SK-N-SH (cell line): ENCODE measurements at regions not wholly inside any gene's neighbourhood (a gene's known extent, or its start where the extent isn't known, plus 50 kb on each side); places are given as distances from the start of the nearest gene placed in this dataset.

Experiments
- CTCF ChIA-PET: fragments of 300-600, 350-600 bp; formaldehyde crosslinking; extraction: SDS; loops from one replicate; lab custom pipeline; 2021; lab: Yijun Ruan, JAX
- POLR2A ChIA-PET: fragments of 350-600 bp; sonication (Branson Sonifier 250); formaldehyde crosslinking; extraction: SDS; loops from one replicate; lab custom pipeline; 2020; ENCODE audit warnings: antibody characterized with exemption, inconsistent platforms; lab: Yijun Ruan, JAX
- DNase-seq: peaks from one replicate; pipeline ENCODE4 v3.0.0; 2012
- H2AFZ ChIP-seq: fragments of 200-600 bp; sonication (generic); 2 replicates; pipeline ENCODE4 v1.8.1; 2016; ENCODE audit warnings: antibody characterized with exemption, mild to moderate bottlenecking, low read depth
- H3F3A ChIP-seq: fragments of 200-600 bp; sonication (generic); replicated peaks from 2 replicates; pipeline ENCODE3; 2016; ENCODE audit warnings: antibody characterized with exemption, mild to moderate bottlenecking; ENCODE audit not compliant: insufficient read depth
- H3K27ac ChIP-seq, 2 experiments: fragments of 200-500 bp in 1 of 2; fragments of 200-600 bp in 1 of 2; sonication (Bioruptor generic) in 1 of 2; sonication (generic), shearing (Covaris generic) in 1 of 2; 2 replicates each; pipeline versions ENCODE4 v1.5.1 to v1.6.1; 2014 to 2016; ENCODE audit warnings: low read depth in 2 of 2, inconsistent platforms in 1 of 2, low read length in 1 of 2, mild to moderate bottlenecking in 1 of 2, mixed read lengths in 1 of 2
- H3K27me3 ChIP-seq: fragments of 200-600 bp; sonication (generic), shearing (Covaris generic); 2 replicates; pipeline ENCODE4 v1.6.1; 2016; ENCODE audit warnings: mixed run types; ENCODE audit not compliant: insufficient read depth
- H3K36me3 ChIP-seq, 2 experiments: fragments of 200-500 bp in 1 of 2; fragments of 200-600 bp in 1 of 2; sonication (Bioruptor generic) in 1 of 2; sonication (generic) in 1 of 2; replicated peaks in 1 of 2; 2 replicates each; pipeline versions ENCODE3 to v1.5.1; 2014 to 2016; ENCODE audit warnings: low read length in 1 of 2, mild to moderate bottlenecking in 1 of 2; ENCODE audit not compliant: insufficient read depth in 2 of 2, control insufficient read depth in 1 of 2
- H3K4me1 ChIP-seq, 2 experiments: fragments of 200-500 bp in 1 of 2; fragments of 200-600 bp in 1 of 2; sonication (Bioruptor generic) in 1 of 2; sonication (generic), shearing (Covaris generic) in 1 of 2; 2 replicates each; pipeline versions ENCODE4 v1.5.1 to v1.6.1; 2014 to 2016; ENCODE audit warnings: low read depth in 1 of 2, low read length in 1 of 2, mixed run types in 1 of 2; ENCODE audit not compliant: insufficient read depth in 2 of 2, control insufficient read depth in 1 of 2
- H3K4me2 ChIP-seq: fragments of 200-600 bp; sonication (generic), shearing (Covaris generic); 2 replicates; pipeline ENCODE4 v1.6.1; 2017; ENCODE audit warnings: mixed run types
- H3K4me3 ChIP-seq, 2 experiments: fragments of 200-500 bp in 1 of 2; fragments of 200-600 bp in 1 of 2; sonication (Bioruptor generic) in 1 of 2; sonication (generic), shearing (Covaris generic) in 1 of 2; 2 replicates each; pipeline versions ENCODE4 v1.5.1 to v1.8.1; 2014 to 2016; ENCODE audit warnings: low read depth in 2 of 2, inconsistent platforms in 1 of 2, low read length in 1 of 2, mild to moderate bottlenecking in 1 of 2, mixed read lengths in 1 of 2, moderate library complexity in 1 of 2
- H3K79me2 ChIP-seq: fragments of 200-600 bp; sonication (generic); 2 replicates; pipeline ENCODE4 v1.8.1; 2017; ENCODE audit warnings: mild to moderate bottlenecking; ENCODE audit not compliant: insufficient read depth
- H3K9ac ChIP-seq: fragments of 200-600 bp; sonication (generic); 2 replicates; pipeline ENCODE4 v1.6.1; 2017; ENCODE audit warnings: mixed run types
- H3K9me2 ChIP-seq: fragments of 200-600 bp; sonication (generic); 2 replicates; pipeline ENCODE4 v1.6.1; 2017; ENCODE audit warnings: mixed run types
- H3K9me3 ChIP-seq: fragments of 200-600 bp; sonication (generic); 2 replicates; pipeline ENCODE4 v1.6.1; 2017; ENCODE audit warnings: mixed run types, mild to moderate bottlenecking, moderate library complexity
- H4K20me1 ChIP-seq: fragments of 200-600 bp; sonication (generic); 2 replicates; pipeline ENCODE4 v1.6.1; 2017; ENCODE audit warnings: mild to moderate bottlenecking, mixed run types; ENCODE audit not compliant: insufficient read depth
- EZH2phosphoT487 ChIP-seq: fragments of 200-600 bp; sonication (generic); IDR thresholded peaks from 2 replicates; pipeline ENCODE4 v1.6.1; 2017; ENCODE audit warnings: low read depth, mixed run types, mild to moderate bottlenecking, antibody characterized with exemption, moderate library complexity, borderline replicate concordance
- FOXJ3 ChIP-seq: sonication (generic); formaldehyde crosslinking; IDR thresholded peaks from 2 replicates; pipeline ENCODE4 v1.5.1; 2020; ENCODE audit warnings: mild to moderate bottlenecking, missing genetic modification reagents
- FOXM1 ChIP-seq: IDR thresholded peaks from 2 replicates; pipeline ENCODE4 v1.4.0; 2012; ENCODE audit warnings: low read depth, mild to moderate bottlenecking
- RCOR1 ChIP-seq: fragments of 150-350 bp; IDR thresholded peaks from 2 replicates; pipeline ENCODE4 v1.6.1; 2017; ENCODE audit warnings: antibody characterized with exemption, low read length
- RFX5 ChIP-seq: IDR thresholded peaks from 2 replicates; pipeline ENCODE4 v1.6.1; 2012; ENCODE audit warnings: mild to moderate bottlenecking, improper control_type of control experiment, low read length
- WGBS: methylation state at CpG from one replicate; pipeline ENCODE4 v1.1.6; 2017; ENCODE audit warnings: low lambda C conversion rate; 5-methylcytosine and 5-hydroxymethylcytosine counted together
- small RNA-seq, 7 experiments: library from RNA; depleted of rRNA; stranded (forward); fragments of <200 nt; gene quantifications; one replicate each; pipeline ENCODE3, GENCODE V24; 2012
- TF ChIP-seq, protein P1 (sequence below): fragments of 150-350 bp; IDR thresholded peaks from 2 replicates; pipeline ENCODE4 v1.6.1; 2017; ENCODE audit warnings: antibody characterized with exemption, low read length, low read depth, borderline replicate concordance
- TF ChIP-seq, protein P2 (sequence below): IDR thresholded peaks from 2 replicates; pipeline ENCODE4 v1.4.0; 2012; ENCODE audit warnings: low read depth, borderline replicate concordance

DNA sequence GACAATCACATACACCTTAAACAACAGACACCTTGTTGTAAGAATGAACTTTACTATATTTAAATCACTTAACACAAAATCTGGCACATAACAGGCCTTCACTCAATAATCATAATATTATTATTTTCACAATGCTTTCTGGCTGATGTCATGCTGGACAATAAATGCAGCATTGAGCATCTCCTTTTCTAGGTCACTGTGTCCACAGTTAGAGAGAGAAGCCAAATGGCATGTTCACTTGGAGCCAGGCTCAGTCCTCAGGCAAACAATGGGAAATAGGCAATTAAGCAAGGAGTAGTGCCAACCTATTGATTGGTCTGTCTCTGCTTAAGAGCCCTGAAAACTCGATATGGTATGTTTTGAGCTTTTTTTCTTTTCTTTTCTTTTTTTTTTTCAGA lies 50.6 kb upstream of the KLF4 start:
- Histone ChIP-seq H2AFZ (no peak overlapping the region), H3K4me3 (no peak overlapping the region), H3K27me3 (no peaks in the 10 kb centered on the region; the same call in 1 of the 2 replicates), H3K4me2 (no peak overlapping the region)
- WGBS, result 5% methylated on average over 1 of the region's 1 CpG
- no peak for DNase-seq
- no peak for TF ChIP-seq RCOR1
- TF ChIP-seq, protein P1, sequence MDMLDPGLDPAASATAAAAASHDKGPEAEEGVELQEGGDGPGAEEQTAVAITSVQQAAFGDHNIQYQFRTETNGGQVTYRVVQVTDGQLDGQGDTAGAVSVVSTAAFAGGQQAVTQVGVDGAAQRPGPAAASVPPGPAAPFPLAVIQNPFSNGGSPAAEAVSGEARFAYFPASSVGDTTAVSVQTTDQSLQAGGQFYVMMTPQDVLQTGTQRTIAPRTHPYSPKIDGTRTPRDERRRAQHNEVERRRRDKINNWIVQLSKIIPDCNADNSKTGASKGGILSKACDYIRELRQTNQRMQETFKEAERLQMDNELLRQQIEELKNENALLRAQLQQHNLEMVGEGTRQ, result no peak
- TF ChIP-seq FOXM1, result no peak
- TF ChIP-seq, all 33 proteins: peak for 0
- CTCF ChIA-PET, result no interaction called here
- POLR2A ChIA-PET, result no interaction called here
- Histone ChIP-seq H3K36me3 (no peaks in the 10 kb centered on the region), H3K9ac (no peak overlapping the region), H3K79me2 (no peaks in the 10 kb centered on the region), H4K20me1 (no peaks in the 10 kb centered on the region), H3K9me3 (no peaks in the 10 kb centered on the region), H3K27ac (no peak overlapping the region), H3K9me2 (no peaks in the 10 kb centered on the region), H3K4me1 (no peaks in the 10 kb centered on the region), H3F3A (no peaks in the 10 kb centered on the region)

DNA sequence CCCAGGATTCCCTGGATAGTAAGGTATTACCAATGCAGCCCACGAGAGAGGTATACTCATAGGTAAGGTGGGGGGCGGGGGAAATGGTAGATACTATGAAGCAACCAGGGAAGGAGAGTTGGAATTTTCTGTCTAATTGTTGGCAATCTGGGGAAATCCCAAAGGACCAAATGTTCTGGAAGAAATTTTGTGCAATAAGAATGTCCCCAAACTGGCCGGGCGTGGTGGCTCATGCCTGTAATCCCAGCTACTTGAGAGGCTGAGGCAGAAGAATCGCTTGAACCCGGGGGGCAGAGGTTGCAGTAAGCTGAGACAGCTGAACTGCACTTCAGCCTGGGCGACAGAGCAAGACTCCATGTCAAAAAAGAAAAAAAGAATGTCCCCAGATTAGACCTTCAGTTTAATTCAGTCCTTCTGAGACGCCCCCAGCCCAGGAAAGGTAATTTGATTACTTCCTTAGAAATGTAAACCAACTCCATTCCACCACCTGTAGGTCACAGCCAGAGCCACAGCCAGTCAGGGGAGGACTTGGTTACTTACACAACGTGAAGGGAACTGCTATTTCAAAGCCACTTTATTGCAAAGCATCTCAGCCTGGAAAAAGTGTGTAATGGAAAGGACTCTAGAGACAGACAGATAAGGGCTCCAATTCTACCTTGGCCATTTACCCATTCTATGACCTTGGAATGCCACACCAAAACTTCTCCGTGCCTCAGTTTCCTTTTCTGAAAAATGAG lies 50.0 kb upstream of the KLF4 start:
- no peaks in the 10 kb centered on the region for H3K9me2 ChIP-seq
- H3K4me2 ChIP-seq, result no peak overlapping the region
- H3K4me3 ChIP-seq, result no peak overlapping the region
- H3K27me3 ChIP-seq, result no peaks in the 10 kb centered on the region; the same call in 1 of the 2 replicates
- DNase-seq, result no peak
- H3K9me3 ChIP-seq, result no peaks in the 10 kb centered on the region
- no peaks in the 10 kb centered on the region for H3K36me3 ChIP-seq
- no peaks in the 10 kb centered on the region for H3K79me2 ChIP-seq
- no peak overlapping the region for H2AFZ ChIP-seq
- H3K27ac ChIP-seq, result no peak overlapping the region
- no peaks in the 10 kb centered on the region for H3K4me1 ChIP-seq
- CTCF ChIA-PET, result no interaction called here
- no peaks in the 10 kb centered on the region for H3F3A ChIP-seq
- 18% methylated on average over 10 of the region's 10 CpGs for WGBS
- no peaks in the 10 kb centered on the region for H4K20me1 ChIP-seq
- TF ChIP-seq EZH2phosphoT487 (no peak), RFX5 (no peak), FOXJ3 (CRISPR knock-in tag) (no peak)
- TF ChIP-seq, protein P2, sequence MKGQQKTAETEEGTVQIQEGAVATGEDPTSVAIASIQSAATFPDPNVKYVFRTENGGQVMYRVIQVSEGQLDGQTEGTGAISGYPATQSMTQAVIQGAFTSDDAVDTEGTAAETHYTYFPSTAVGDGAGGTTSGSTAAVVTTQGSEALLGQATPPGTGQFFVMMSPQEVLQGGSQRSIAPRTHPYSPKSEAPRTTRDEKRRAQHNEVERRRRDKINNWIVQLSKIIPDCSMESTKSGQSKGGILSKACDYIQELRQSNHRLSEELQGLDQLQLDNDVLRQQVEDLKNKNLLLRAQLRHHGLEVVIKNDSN, result no peak
- no peak overlapping the region for H3K9ac ChIP-seq
- POLR2A ChIA-PET, result no interaction called here

Small RNAs in the stretch of these regions (small RNA-seq; reads per million reads assigned to genes)
- gene RN7SL659P (0 reads per million in 7 experiments), gene RNA5SP293 (0 reads per million in 7 experiments), gene RNU6-1064P (0 reads per million in 7 experiments), gene RNU6-996P (0 to 0.52 (median 0) reads per million in 7 experiments)
